Superior temporal gyrus (tissue), 1 donor: ENCODE measurements at regions not wholly inside any gene's neighbourhood (a gene's known extent, or its start where the extent isn't known, plus 50 kb on each side); places are given as distances from the start of the nearest gene placed in this dataset.
A peak's percentile ranks its signal among the peaks of the same experiment; 100 is the strongest.
"Not testable (repeated sequence)": the region's sequence is repeated elsewhere in the genome, so short reads cannot be mapped to it uniquely, and the experiment has no call there.

Source experiments
- DNase-seq: peaks from one replicate; pipeline ENCODE4 v3.0.0-alpha.2; 2016; ENCODE audit errors: extremely low spot score

DNA sequence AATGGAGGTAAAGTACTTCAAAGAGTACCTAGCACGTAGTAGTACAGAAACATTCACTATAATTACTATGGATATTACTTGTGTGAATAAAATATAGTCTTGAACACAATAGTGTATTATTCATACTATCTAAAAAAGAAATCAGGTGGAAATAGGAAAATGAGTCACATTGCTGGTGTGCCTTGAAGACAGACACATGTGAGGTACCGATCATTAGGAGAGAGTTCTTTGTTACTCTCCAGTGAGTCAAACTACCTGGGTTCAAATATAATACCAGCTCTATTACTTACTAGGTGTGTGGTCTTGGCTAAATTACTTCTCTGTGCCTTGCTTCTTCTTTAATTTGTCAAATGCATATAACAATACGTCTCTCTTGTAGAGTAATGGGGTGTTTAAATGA is 50.8 kb upstream of the BEND6 start:
- DNase-seq = no peak

DNA sequence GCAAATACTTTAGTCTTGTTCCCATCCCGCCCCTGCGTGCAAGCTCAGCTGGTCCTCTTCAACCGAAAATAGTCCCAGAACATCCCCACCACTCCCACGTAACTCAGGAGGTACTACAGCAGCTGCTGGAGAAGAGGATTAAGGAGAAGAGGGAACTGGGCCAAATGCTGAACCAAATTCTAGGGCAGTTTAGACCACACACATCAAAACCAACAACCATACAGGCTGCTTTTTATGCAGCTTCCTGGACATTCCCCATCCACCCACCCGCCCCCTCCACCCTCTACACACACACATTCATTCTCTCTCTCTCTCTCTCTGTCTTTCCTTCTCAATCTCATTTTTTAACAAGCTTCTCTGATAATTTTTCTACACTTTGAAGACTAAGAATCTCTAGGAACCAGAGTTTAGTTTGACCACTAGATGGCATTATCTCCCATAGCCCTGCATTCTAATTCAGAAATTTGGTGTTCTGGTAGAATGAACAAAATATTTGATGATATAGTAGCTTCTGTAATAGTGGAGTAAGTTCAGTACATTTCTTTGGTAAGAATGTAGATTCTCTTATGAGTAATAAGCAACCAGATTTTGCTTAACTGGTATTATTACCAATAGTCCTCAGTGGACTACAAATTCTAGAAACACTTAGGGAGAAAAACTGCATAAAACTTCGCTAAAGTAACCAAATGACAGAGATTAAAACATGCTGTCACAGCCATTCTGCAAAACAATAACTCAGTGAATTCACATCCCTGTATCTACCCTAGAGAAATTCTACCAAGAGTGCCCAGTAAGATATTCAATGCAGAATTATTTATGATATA is 52.1 kb upstream of the BEND6 start:
- peak; percentile 88 for DNase-seq

DNA sequence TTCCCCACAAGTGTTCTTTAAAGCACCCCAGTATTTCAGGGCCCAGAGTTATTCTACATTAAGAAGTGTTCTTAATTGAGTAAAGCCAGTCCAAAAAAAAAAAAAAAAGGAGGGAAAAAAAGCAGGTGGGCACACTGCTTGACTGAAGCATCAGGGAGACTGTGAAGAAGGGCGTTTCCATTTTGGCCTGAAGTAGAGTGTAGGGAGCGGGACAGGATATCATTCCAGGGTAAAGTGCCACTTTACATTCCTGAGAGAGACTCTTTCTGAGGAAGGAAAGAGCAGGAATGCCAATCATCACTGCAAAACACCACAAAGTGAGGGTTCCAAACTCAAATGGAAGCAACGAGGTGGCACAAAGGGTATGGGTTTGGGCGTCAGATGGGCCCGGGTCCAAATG is 54.1 kb upstream of the BEND6 start:
- no peak for DNase-seq

DNA sequence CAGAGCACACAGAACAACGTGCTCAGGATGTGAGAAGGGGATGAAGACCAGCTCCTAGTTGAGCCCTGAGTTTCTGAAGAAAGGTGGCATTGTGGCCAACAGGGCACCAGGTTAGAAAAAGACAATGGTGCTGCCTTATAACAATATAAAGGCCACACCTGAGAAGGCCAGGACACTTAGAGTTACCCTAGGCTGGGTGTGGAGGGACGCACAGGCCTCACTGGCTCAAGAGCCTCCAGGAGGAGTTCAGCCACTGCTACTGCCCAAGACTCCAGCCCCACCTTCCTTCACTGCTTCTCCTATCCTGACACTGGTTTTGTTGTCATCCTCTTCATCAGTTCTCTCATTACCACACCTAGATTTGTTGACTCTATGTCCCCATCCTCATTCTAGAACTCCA is 55.2 kb upstream of the BEND6 start:
- no peak for DNase-seq

DNA sequence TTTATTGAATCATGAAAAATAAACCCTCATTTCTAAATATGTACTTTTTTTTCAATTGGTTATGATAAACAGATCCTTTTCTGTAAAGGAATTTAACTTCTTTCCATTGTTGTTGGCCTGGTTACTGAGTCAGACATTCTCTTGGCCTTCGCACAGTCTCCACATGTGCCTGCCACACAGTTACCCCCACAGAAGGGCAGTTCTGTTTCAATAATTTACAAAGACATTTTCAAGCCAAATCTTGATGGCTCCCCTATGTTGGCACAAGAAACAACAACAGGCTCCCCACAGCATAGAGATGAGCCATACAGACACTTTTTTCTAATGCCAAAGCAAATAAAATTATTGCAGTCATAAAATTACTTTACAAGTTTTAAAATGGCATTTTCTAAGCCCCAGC is 55.6 kb upstream of the BEND6 start:
- DNase-seq = no peak

DNA sequence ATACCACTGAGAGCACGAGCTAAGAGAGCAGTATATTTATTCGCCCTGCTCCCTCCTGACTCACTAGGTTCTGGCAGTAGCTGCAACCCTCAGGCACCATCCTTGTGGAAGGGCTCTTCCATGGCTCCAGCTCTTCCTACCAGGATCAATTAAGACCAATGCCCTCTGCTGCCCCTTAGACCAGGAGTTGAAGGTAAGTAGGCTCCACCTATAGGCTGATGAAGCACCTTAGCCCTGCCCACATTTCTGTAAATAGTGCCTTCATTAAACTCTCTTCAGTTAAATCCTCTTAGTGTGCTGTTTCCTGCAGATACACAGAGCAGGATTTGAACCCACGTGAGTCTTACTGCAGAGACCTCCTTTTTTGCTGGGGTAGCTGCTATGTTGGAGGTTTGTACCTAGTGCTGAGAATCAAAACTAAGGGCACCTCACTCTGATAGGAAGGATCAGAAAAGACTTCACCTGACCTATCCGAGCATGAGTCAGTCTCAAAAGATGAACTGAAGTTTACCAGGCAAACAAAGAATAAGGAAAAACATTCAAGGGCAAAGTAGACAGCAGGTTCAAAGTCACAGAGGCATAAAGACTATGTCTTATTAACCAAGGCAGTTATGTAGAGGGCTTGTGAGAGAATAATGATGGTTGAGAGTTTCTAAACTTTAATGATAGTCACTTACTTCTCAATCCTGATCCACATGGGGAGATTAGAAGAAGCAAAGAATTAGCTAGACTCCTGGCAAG is 56.9 kb upstream of the BEND6 start:
- no peak for DNase-seq

DNA sequence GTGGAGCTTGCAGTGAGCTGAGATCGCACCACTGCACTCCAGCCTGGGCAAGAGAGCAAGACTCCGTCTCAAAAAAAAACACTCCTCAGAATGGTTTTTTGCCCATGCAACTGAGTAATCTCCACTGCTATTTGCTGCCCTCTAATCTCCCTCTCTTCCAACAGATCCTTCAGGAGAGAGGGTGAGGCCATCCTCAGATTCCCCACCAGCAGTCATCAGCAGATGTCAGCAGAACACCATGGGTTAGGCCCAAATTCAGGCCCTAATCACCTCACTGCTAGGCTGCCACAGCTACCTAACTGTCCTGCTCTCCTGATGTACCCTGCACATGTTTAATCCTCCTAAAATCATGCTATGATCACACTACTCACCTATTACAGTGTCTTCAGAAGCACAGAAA is 63.2 kb upstream of the BEND6 start:
- DNase-seq = no peak

DNA sequence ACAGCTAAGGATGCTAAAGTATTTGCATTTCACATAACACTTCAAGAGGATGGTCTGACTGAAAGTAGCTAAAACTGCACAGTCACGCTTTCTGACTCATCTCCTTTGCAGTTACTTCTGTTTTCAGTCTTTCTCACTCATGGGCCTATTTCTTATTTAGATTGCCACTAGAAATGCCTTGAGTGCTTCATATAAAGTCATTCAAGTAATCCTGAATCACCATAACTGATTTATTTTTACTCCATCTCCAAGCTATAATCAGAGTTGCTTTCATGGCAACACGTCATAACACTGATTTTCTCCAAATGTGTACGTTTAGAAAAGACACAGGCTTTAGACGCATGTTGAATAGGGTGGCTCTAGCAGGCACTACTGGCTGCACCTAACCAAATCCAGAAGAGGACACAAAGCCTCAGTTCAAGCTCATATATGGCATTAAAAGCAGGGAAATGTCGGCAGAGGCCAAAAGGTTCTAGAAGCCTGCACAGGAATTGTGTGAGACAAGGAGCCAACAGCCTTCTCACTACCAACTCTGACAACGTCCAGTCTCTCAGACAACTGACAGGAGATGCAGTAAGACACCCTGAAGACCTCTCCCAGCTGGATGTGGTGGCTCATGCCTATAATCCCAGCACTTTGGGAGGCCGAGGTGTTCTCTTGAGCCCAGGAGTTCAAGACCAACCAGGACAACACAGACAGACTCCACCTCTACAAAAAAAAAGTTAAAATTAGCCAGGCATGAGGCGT is 64.1 kb upstream of the BEND6 start:
- DNase-seq = peak; percentile 77

DNA sequence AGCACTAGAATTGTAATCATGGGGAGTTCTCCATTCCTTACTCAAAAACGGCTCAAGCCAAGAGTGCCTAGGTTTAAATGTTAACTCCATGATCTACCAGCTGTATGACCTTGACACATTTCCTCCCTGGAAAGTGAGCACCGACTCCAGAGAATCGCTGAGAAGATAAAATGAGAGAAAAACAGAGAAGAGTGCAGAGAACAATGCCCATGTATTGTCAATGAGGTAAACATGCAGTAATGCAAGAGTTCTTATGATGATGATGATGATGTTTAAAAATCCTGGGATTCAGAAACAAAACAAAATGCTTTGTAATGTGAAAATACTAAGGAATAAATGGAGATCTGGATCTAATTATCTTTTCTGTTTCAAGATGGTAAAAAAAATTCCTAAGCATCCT is 64.8 kb upstream of the BEND6 start:
- no peak for DNase-seq

DNA sequence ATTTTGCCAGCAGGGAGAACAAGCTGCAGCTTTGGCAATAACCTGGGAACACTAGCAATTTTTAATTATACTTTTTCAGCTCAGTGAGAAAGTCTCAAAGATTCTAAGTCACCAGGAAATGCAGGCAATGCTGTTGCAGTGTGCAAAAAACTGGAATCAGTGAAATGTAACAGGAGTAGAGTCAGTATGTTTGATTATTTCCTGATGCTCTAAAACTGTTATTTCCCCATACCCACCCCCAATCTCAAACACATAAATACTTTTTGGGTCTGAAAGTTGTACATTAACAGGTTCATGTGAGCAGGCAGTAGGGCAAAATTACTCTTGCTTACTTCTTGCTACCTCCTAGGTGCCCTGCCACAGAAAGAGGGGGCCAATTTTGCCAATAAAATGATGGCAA is 65.4 kb upstream of the BEND6 start:
- no peak for DNase-seq

DNA sequence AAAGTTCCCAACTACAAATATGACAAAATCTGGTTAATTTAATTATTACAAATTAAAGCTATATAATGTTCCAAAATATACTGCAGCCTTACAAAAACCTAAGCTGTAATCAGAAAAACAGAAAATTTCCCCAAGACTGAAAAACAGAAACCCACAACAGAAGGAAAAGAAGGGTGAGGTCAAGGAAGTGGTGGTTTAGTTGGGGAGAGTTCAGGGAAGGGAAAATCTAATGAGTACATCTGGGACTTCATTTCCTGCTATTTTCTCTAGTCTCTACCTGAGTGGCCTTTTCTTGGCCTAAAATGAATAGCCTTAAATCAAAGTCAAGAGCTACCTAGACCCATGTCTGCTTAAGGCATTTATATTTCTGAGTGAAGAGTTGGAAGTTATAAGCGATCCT is 66.2 kb upstream of the BEND6 start:
- no peak for DNase-seq

DNA sequence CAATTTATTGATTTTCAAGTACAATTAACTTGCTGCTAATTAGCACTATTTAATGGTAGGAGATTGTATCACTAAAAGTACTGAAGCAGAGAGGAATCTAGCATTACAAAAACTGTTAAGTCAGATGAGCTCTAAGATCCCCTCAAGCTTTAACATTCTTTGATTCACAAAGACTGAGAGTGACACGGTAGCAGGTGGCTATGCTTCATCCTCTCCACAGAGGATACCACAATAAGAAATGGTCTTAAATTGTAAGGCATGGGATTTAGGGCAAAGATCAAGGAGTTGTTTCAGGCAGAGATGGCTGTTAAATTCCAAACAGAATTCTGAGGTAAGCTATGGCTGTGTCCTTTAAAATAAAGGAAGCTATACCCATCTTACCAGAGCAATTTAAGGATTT is 67.8 kb upstream of the BEND6 start:
- no peak for DNase-seq

DNA sequence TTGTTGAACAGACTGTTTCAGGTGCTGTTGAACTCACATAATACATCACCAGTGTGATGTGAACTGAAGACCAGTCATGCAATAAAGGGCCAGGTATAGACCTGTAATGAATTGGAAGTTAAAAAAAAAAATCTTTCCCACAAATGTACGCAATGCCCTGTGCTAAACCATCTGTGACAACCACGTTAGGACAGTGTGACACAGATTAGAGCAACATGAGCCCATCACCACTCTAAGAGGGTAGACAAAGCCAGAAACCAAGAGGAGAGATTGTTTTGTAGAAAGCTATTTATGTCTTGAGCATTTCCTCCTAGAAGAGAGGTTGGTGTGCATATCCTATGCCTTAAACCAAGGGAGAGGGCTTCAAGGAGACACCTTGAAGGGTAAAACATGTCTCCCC is 77.0 kb upstream of the BEND6 start:
- no peak for DNase-seq

DNA sequence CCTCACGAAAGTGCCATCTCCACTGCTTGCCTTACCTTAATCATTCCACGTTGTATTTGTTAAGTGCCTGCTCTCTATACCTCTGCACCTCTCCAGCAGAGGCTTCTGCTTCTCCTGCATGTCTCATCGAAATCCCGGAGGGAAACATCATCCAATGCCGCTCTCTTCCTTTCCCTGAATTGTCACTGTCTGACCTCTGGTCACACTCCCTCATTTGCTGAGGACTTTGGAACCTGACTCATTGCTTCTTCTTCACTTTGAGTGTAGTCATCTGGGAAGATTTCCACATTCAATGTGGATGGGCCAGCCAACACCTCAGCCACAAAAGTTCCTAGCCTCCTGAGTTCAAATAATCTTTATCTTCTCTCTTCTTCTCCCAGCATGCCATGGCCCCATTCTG is 78.9 kb upstream of the BEND6 start:
- no peak for DNase-seq

DNA sequence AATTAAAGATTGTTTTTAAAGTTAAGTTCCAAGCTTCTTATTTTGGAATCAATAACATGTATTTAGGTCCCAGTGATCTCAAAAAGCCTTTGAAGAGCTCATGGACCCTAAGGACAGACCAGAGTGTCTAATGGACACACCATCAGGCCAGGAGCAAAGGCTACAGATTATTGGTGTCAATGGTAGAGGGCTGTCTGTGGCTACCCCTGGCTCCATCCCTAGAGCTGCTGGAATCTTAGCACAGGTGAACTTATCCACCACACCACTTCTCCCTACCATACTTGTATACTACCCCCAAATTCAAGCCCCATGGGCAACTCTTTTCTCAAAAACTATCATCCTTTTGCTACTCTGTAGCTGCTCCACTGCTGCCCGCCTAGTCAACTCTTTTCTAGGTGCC is 79.4 kb upstream of the BEND6 start:
- no peak for DNase-seq

DNA sequence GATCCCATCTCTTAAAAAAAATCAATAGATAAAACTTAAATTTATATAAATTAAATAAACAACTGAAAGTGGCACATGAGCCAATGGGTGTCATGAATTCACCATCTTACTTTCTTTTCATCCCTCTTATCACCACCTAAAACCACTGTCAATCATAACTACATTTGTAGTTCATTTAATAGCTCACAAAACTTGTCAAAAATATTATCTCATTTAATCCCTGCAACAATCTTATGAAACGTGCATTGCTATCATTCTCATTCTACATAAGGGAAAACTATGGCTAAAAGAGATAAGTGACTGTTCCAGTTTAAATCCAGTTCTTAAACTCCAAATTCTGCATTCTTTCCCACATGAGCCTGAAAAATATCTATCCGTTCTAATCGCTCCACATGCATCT is 80.6 kb upstream of the BEND6 start:
- no peak for DNase-seq

DNA sequence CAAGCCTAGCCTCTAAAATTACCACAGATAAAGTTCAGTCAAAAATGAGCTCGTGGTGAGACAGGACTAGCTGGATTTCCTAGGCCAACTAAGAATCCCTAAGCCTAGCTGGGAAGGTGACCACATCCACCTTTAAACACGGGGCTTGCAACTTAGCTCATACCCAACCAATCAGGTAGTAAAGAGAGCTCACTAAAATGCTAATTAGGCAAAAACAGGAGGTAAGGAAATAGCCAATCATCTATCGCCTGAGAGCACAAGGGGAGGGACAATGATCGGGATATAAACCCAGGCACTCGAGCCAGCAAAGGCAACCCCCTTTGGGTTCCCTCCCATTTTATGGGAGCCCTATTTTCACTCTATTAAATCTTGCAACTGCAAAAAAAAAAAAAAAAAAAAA is 84.9 kb upstream of the BEND6 start:
- DNase-seq = not testable (repeated sequence)

DNA sequence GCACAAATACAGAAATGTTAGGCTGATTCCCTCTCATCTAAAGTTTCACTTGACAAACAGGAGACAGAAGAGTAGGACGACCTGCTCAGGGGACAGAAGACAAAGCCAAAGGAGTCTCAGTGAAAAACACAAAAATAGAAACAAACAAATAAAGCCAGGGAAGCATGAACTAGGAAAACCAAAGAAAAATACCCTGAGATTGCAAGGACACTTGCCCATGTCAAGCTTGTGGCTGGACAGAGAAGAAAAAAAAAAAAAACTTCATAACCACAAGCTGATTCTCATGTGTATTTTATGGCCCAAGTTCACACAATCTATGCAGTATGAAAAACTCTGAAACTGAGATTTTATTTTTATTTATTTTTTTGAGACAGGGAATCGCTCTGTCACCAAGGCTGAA is 85.6 kb upstream of the BEND6 start:
- DNase-seq = no peak

DNA sequence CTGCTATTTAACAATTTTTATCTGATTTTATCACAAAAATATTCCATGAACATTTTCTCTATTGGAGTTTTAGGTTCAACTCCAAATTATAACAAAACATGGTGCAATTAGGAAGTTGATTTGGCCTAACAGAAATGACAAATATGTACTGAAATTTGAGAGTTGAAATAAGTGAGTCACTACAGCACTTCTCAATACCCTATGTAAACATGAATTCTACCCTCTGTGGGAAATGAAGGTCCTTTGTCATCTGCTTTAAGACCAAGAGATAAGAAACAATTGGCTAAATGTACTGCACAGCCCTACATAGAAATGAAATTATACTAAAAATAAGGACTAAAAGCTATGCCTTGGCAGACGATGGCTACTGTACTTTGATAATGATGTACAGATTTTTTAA is 86.2 kb upstream of the BEND6 start:
- no peak for DNase-seq

DNA sequence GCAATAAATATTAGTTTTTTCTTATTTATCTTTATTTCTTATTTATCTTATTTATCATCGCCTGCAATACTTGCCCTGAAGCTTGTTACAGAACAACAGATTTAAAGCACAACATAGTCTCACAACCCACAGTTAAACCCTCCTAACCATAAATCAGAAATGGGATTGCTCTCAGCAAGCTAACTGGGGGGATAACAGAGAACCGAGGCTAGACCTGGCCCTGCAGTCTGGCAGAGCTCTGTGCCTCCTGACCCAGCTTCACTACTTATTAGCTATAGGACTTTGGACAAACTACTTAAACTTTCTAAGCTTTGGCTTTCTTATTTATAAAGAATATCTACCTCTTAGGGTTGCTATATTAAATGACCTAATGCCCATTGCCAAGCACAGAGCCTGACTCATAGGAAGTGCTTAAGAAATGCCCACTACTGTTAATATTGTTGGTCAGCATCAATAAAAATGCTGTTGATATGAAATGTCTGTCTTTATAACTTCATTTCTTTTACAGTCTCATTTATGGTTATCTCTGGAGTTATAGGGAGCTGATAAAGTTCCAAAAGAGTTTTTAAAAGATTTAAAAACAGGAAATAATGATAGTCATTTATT is 87.9 kb upstream of the BEND6 start:
- no peak for DNase-seq

DNA sequence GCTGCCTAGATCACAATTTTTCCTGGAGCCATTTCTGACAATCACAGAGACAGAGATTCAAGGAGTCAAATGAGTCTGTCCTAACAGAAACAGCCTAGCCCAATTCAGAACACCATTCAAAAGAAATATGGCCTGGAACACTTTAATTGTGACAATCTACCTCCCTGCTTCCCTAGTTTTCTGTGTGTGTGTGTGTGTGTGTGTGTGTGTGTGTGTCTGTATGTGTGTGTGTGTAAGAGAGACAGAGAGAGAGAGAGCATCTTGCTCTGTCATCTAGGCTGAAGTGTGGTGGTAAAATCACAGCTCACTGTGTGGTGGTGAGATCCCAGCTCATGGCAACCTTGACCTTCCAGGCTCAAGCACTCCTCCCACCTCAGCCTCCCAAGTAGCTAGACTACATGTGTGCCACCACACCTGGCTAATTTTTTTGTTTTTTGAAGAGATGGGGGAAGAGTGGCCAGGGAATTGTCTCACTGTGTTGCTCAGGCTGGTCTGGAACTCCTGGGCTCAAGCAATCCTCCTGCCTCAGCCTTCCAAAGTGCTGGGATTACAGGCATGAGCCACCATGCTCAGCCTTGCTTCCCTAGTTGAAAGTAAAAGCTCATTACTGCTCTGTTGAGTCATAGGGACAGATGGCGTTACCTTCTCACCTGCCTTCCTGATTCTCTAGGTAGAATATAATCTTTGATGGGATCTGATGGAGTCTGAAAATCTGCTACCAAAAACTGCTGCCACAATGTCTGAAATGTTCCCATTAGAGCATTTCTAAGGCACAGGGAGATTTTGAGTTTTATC is 89.6 kb upstream of the BEND6 start:
- no peak for DNase-seq
